Tibial nerve (tissue), 4 donors: ENCODE measurements at regions not wholly inside any gene's neighbourhood (a gene's known extent, or its start where the extent isn't known, plus 50 kb on each side); places are given as distances from the start of the nearest gene placed in this dataset.

Experiments used
- DNase-seq, 2 donors: peaks; one replicate each; pipeline ENCODE4 v3.0.0-alpha.2; 2019; ENCODE audit warnings: low spot score in 2 of 2
- H3K27ac ChIP-seq, 4 donors: fragments of 200-600 bp; sonication (generic) in 3 of 4; one replicate each; pipeline ENCODE4 v1.5.1; 2017 to 2019; ENCODE audit warnings: mild to moderate bottlenecking in 1 of 4
- H3K27me3 ChIP-seq, 2 donors: fragments of 200-600 bp; sonication (generic) in 1 of 2; one replicate each; pipeline versions ENCODE4 v1.5.1 to v1.6.0; 2017 to 2019
- H3K36me3 ChIP-seq, 3 donors: fragments of 200-600 bp; sonication (generic); one replicate each; pipeline ENCODE4 v1.5.1; 2018 to 2019
- H3K4me1 ChIP-seq, 4 donors: fragments of 200-600 bp; sonication (generic) in 3 of 4; one replicate each; pipeline ENCODE4 v1.5.1; 2017 to 2019
- H3K4me3 ChIP-seq, 4 donors: fragments of 200-600 bp; sonication (generic) in 3 of 4; one replicate each; pipeline ENCODE4 v1.5.1; 2017 to 2019; ENCODE audit warnings: mild to moderate bottlenecking in 1 of 4, moderate library complexity in 1 of 4
- H3K9me3 ChIP-seq, 4 donors: fragments of 200-600 bp; sonication (generic) in 3 of 4; one replicate each; pipeline ENCODE4 v1.5.1; 2017 to 2019
- CTCF ChIP-seq, 5 experiments: fragments of 200-600 bp in 3 of 5; fragments of 450-650 bp in 2 of 5; sonication (generic) in 3 of 5; IDR thresholded peaks; one replicate each; pipeline ENCODE4 v1.5.1; 2016 to 2019; ENCODE audit warnings: antibody characterized with exemption in 5 of 5, mild to moderate bottlenecking in 3 of 5, moderate library complexity in 2 of 5
- EP300 ChIP-seq, 2 donors: sonication (generic); formaldehyde crosslinking; IDR thresholded peaks; one replicate each; pipeline ENCODE4 v1.6.1; 2017; ENCODE audit warnings: antibody characterized with exemption in 2 of 2, mild to moderate bottlenecking in 1 of 2
- POLR2A ChIP-seq, 2 donors: fragments of 450-650 bp; IDR thresholded peaks; one replicate each; pipeline ENCODE4 v1.6.1; 2017; ENCODE audit warnings: antibody characterized with exemption in 2 of 2, mild to moderate bottlenecking in 2 of 2, moderate library complexity in 2 of 2
- WGBS, 2 donors: methylation state at CpG; one replicate each; pipeline ENCODE4 v1.1.5; 2018; 5-methylcytosine and 5-hydroxymethylcytosine counted together

GRCh38 chr3:81886081-81886480 is 124.6 kb upstream of the GBE1 start:
- WGBS, 2 donors = 64 to 67% methylated on average over 2 of the region's 2 CpGs
- TF ChIP-seq EP300 (IDR thresholded peaks at IDR 0.05) = no peak
- TF ChIP-seq POLR2A (IDR thresholded peaks at IDR 0.05) = no peak
- no peak for TF ChIP-seq CTCF (IDR thresholded peaks at IDR 0.05)
- DNase-seq = no peak
- Histone ChIP-seq H3K36me3 (no peaks in the 10 kb centered on the region), H3K27me3 (no peaks in the 10 kb centered on the region), H3K4me3 (no peak overlapping the region), H3K4me1 (no peaks in the 10 kb centered on the region), H3K27ac (no peak overlapping the region), H3K9me3 (no peaks in the 10 kb centered on the region)

GRCh38 chr3:81884791-81885190 is 123.3 kb upstream of the GBE1 start:
- Histone ChIP-seq H3K27me3 (no peaks in the 10 kb centered on the region), H3K36me3 (no peaks in the 10 kb centered on the region), H3K9me3 (no peaks in the 10 kb centered on the region), H3K4me1 (no peaks in the 10 kb centered on the region), H3K4me3 (no peak overlapping the region), H3K27ac (no peak overlapping the region)
- WGBS, 2 donors = 84 to 88% methylated on average over 3 of the region's 3 CpGs
- no peak for TF ChIP-seq POLR2A (IDR thresholded peaks at IDR 0.05)
- TF ChIP-seq EP300 (IDR thresholded peaks at IDR 0.05) = no peak
- no peak for TF ChIP-seq CTCF (IDR thresholded peaks at IDR 0.05)
- no peak for DNase-seq

GRCh38 chr3:81876826-81877225 is 115.4 kb upstream of the GBE1 start:
- TF ChIP-seq CTCF (IDR thresholded peaks at IDR 0.05) = no peak
- no peak for TF ChIP-seq POLR2A (IDR thresholded peaks at IDR 0.05)
- TF ChIP-seq EP300 (IDR thresholded peaks at IDR 0.05) = no peak
- Histone ChIP-seq H3K4me1 (no peaks in the 10 kb centered on the region), H3K27ac (no peak overlapping the region), H3K9me3 (peaks cover 0 to 12% (median 0%) of the 10 kb centered on the region in 4 donors), H3K36me3 (no peaks in the 10 kb centered on the region), H3K4me3 (no peak overlapping the region), H3K27me3 (no peaks in the 10 kb centered on the region)
- DNase-seq = no peak
- WGBS, 2 donors = 71 to 72% methylated on average over 1 of the region's 1 CpG

- no peak overlapping the region for H3K27ac ChIP-seq
- no peaks in the 10 kb centered on the region for H3K27me3 ChIP-seq
- H3K4me3 ChIP-seq = no peak overlapping the region
- H3K4me1 ChIP-seq = no peaks in the 10 kb centered on the region
- no peaks in the 10 kb centered on the region for H3K36me3 ChIP-seq
- TF ChIP-seq EP300 (IDR thresholded peaks at IDR 0.05) = no peak
- TF ChIP-seq CTCF (IDR thresholded peaks at IDR 0.05) = no peak
- TF ChIP-seq POLR2A (IDR thresholded peaks at IDR 0.05) = no peak
- peaks cover 0 to 12% (median 0%) of the 10 kb centered on the region in 4 donors for H3K9me3 ChIP-seq
- DNase-seq = no peak
These were observed 113.3 kb upstream of the GBE1 start for GRCh38 chr3:81874738-81875137.

GRCh38 chr3:81872566-81872965 is 111.1 kb upstream of the GBE1 start:
- Histone ChIP-seq H3K27me3 (no peaks in the 10 kb centered on the region), H3K9me3 (peaks cover 0 to 4% (median 0%) of the 10 kb centered on the region in 4 donors), H3K4me3 (no peak overlapping the region), H3K4me1 (no peaks in the 10 kb centered on the region), H3K36me3 (no peaks in the 10 kb centered on the region), H3K27ac (no peak overlapping the region)
- DNase-seq = no peak
- WGBS, 2 donors = 28 to 38% methylated on average over 1 of the region's 1 CpG
- TF ChIP-seq CTCF (IDR thresholded peaks at IDR 0.05) (no peak), POLR2A (IDR thresholded peaks at IDR 0.05) (no peak)
